Central memory CD8-positive, alpha-beta T cell (primary cell): ENCODE measurements at regions not wholly inside any gene's neighbourhood (a gene's known extent, or its start where the extent isn't known, plus 50 kb on each side); places are given as distances from the start of the nearest gene placed in this dataset.

Source experiments
- ATAC-seq: fragments of 150-1000 bp; cut with Tn5 transposase; replicated peaks from 2 replicates; pipeline ENCODE4 v1.10.0; 2022; ENCODE audit warnings: mild to moderate bottlenecking, moderate FRiP score, moderate number of reproducible peaks; ENCODE audit not compliant: poor library complexity, severe bottlenecking; ENCODE audit errors: extremely low read depth
- DNase-seq, 2 donors: peaks; one replicate each; pipeline ENCODE4 v3.0.0; 2021; ENCODE audit warnings: low spot score in 2 of 2
- H3K27ac Mint-ChIP-seq: one replicate; pipeline ENCODE4 v1.8.0; 2022; ENCODE audit warnings: low read depth, mild to moderate bottlenecking, moderate library complexity, mixed read lengths
- H3K27me3 Mint-ChIP-seq: one replicate; pipeline ENCODE4 v1.8.0; 2022; ENCODE audit warnings: mixed read lengths
- H3K36me3 Mint-ChIP-seq: one replicate; pipeline ENCODE4 v1.8.0; 2022; ENCODE audit warnings: mild to moderate bottlenecking, moderate library complexity, mixed read lengths; ENCODE audit not compliant: insufficient read depth
- H3K4me1 Mint-ChIP-seq: one replicate; pipeline ENCODE4 v1.8.0; 2022; ENCODE audit warnings: mixed read lengths
- H3K4me3 Mint-ChIP-seq: one replicate; pipeline ENCODE4 v1.8.0; 2022; ENCODE audit warnings: mild to moderate bottlenecking, moderate library complexity, mixed read lengths
- H3K9me3 Mint-ChIP-seq: one replicate; pipeline ENCODE4 v1.8.0; 2022; ENCODE audit warnings: mixed read lengths

DNA sequence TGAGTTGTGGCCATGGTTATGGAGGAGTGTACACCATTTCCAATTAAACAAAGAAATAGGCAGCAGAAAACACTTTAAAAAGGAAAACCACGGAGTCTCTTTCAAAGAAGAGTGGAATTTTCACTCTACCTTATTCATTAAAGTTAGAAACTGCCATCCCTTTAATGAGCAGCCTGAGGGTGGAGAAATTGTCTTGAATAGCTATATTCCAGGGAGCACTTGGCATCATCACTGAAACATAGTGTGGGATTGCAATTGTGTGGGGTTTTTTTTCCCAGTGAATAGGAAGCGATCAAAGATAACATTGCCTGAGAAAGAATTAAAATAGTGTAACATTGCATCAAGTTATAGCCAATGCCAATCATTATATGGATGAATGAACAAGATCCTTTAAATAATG, 191.6 kb downstream of the TEX36 start:
- H3K36me3 Mint-ChIP-seq, result no peaks in the 10 kb centered on the region
- ATAC-seq, result no peak
- no peak for DNase-seq
- H3K9me3 Mint-ChIP-seq, result no peaks in the 10 kb centered on the region
- no peaks in the 10 kb centered on the region for H3K4me1 Mint-ChIP-seq
- peaks cover 46% of the 10 kb centered on the region for H3K27me3 Mint-ChIP-seq
- H3K4me3 Mint-ChIP-seq, result no peak overlapping the region
- no peak overlapping the region for H3K27ac Mint-ChIP-seq

DNA sequence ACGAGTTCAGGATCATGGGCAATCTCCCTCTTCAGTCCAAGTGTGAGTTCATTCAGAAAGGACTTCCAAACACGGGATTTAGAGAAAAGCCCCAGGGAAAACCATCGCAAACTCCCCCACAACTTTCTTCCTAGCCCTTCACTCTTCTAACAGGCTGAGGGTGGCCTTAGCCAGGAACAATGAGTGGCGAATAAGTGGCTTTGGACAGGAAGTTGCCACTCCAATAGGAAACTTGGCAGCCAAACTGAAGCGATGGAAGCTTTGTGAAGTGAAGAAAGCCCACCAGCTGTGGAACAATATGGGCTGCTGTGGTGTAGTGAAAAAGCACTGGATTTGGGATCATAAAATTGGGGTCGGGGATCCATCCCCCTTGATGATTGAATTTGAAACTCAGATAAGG, 193.2 kb downstream of the TEX36 start:
- H3K27ac Mint-ChIP-seq, result no peak overlapping the region
- H3K36me3 Mint-ChIP-seq, result no peaks in the 10 kb centered on the region
- no peak for ATAC-seq
- H3K27me3 Mint-ChIP-seq, result peaks cover 42% of the 10 kb centered on the region
- no peaks in the 10 kb centered on the region for H3K4me1 Mint-ChIP-seq
- no peaks in the 10 kb centered on the region for H3K9me3 Mint-ChIP-seq
- no peak overlapping the region for H3K4me3 Mint-ChIP-seq
- no peak for DNase-seq

DNA sequence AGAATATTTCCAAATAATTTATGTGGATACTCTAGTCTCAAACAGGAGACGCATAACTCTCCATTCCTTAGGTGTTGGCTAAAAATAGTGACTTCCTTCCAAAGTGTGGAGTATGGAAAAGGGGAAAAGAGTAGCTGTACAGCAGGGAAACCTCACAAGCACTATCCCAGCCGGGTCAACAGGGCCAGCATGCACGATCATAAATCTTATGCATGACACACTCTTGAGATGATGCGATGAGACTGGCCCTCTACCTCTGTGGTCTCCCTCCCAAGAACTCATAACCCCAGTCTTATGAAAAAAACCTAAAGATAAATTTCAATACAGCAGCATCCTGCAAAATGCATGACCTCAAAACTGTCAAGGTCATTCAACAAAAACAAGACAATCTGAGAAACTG, 197.3 kb downstream of the TEX36 start:
- H3K4me1 Mint-ChIP-seq, result no peaks in the 10 kb centered on the region
- no peak for DNase-seq
- peaks cover 42% of the 10 kb centered on the region for H3K27me3 Mint-ChIP-seq
- no peak overlapping the region for H3K4me3 Mint-ChIP-seq
- no peak overlapping the region for H3K27ac Mint-ChIP-seq
- no peaks in the 10 kb centered on the region for H3K9me3 Mint-ChIP-seq
- no peaks in the 10 kb centered on the region for H3K36me3 Mint-ChIP-seq
- ATAC-seq, result no peak

DNA sequence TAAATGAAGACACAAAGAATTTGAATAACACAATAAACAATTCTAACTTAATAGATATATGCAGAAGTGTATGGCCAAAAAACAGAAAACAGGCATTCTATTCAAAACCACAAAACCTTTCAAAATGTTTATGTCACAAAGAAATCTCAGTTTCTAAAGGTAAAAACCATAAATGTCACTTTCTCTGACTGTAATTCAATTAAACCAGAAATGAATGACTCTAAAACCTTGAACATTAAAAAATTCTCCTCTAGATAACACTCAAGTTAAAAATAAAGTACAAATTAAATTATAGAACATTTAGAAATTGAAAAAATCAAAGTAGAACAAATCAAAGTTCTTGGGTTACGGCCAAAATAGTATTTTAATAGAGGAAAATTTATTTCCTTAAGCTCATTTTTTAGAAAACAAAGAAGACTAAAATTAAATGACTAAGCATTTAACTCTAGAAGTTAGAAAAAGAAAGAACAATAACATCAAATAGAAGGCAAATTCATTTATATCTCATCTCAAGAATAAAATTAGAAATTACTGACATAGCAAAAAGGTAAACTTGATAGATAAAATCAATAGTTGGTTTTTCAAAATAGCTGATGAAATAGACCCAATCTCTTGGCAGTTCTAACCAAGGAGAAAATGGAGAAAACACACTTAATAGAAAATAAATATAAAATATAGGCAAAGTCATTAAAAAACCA, 198.8 kb downstream of the TEX36 start:
- Mint-ChIP-seq H3K9me3 (no peaks in the 10 kb centered on the region), H3K4me3 (no peak overlapping the region), H3K4me1 (no peaks in the 10 kb centered on the region), H3K36me3 (no peaks in the 10 kb centered on the region), H3K27ac (no peak overlapping the region), H3K27me3 (peaks cover 45% of the 10 kb centered on the region)
- no peak for DNase-seq
- ATAC-seq, result no peak

DNA sequence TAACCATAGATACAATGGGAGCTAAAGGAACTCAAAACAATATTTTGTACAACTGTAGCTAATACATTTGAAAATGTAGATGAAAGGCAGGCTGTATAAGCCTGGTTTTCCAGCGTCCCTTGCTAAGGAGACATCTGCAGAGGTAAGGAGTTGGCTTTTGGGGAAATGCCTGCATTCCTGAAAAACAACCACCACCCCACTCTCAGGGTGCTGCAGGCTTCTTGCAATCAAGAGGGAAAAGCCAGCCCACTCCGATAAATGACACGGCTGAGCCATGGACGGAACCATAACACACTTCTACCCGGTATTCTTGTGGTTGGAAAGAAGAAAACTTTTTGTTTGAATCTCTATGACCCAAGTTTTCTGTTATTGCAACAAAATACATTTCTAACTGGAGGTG, 200.3 kb downstream of the TEX36 start:
- ATAC-seq (no peak), DNase-seq (no peak)
- H3K27me3 Mint-ChIP-seq, result peaks cover 44% of the 10 kb centered on the region
- H3K27ac Mint-ChIP-seq, result no peak overlapping the region
- H3K36me3 Mint-ChIP-seq, result no peaks in the 10 kb centered on the region
- no peaks in the 10 kb centered on the region for H3K4me1 Mint-ChIP-seq
- no peak overlapping the region for H3K4me3 Mint-ChIP-seq
- no peaks in the 10 kb centered on the region for H3K9me3 Mint-ChIP-seq

DNA sequence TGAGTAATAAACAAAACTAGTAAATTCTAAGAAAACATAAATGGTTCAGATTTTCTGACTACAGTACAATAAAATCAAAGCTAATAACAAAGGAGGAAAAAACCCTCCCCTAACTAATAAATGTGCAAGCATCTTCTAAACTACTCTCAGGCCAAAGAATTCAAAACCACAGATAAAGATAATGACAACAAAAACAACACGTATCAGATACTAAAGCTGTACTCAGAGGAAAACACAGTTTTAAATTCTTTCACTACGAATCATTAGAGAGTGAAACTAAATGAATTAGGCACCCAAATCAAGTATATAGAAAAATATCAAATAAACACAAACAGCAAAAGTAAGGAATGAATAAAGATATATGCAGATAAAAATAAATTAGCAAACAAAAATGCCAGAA, 200.9 kb downstream of the TEX36 start:
- no peaks in the 10 kb centered on the region for H3K4me1 Mint-ChIP-seq
- no peaks in the 10 kb centered on the region for H3K36me3 Mint-ChIP-seq
- H3K27ac Mint-ChIP-seq, result no peak overlapping the region
- DNase-seq (no peak), ATAC-seq (no peak)
- H3K4me3 Mint-ChIP-seq, result no peak overlapping the region
- peaks cover 44% of the 10 kb centered on the region for H3K27me3 Mint-ChIP-seq
- no peaks in the 10 kb centered on the region for H3K9me3 Mint-ChIP-seq

DNA sequence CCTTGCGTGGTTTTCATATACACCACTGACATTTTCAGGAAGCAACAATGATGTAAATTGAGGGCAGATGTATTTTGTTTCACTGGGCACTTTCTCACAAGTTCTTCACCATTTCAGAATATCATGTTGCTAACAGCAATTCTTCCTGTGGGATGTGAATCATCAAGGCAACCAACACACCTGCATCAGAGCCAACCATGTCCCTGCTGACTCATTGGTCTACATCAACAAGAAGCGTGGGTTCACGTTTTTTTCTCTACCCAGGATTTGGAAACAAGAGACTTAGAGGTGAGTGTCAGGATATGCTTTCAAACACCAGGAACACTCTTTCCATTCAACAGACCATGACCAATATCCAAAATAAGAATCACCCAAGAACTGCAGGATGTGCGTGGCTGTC, 203.9 kb downstream of the TEX36 start:
- Mint-ChIP-seq H3K27ac (no peak overlapping the region), H3K36me3 (no peaks in the 10 kb centered on the region), H3K27me3 (peaks cover 58% of the 10 kb centered on the region), H3K4me3 (no peak overlapping the region), H3K4me1 (no peaks in the 10 kb centered on the region), H3K9me3 (no peaks in the 10 kb centered on the region)
- DNase-seq, result no peak
- no peak for ATAC-seq

DNA sequence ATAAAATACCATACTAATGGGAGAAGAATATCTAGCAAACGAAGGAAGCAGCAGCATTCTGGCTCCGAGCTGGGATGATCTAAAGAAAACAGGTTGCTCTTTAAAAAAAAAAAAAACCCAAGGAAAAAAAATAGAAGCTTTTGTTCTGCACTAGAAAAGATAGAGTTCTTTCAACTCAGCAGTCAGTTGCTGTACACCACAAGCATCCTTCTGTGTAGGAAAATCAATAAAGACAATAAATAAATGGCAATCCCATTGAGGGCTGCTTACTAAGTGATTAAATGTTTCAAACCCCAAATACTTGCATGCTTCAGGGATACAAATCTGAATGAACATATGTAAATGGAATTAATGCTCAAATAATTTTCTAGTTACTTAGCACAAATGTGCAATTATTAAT, 207.1 kb downstream of the TEX36 start:
- no peak for DNase-seq
- H3K4me1 Mint-ChIP-seq, result no peaks in the 10 kb centered on the region
- H3K4me3 Mint-ChIP-seq, result no peak overlapping the region
- no peak overlapping the region for H3K27ac Mint-ChIP-seq
- no peak for ATAC-seq
- peaks cover 2% of the 10 kb centered on the region for H3K36me3 Mint-ChIP-seq
- no peaks in the 10 kb centered on the region for H3K9me3 Mint-ChIP-seq
- H3K27me3 Mint-ChIP-seq, result peaks cover 44% of the 10 kb centered on the region

DNA sequence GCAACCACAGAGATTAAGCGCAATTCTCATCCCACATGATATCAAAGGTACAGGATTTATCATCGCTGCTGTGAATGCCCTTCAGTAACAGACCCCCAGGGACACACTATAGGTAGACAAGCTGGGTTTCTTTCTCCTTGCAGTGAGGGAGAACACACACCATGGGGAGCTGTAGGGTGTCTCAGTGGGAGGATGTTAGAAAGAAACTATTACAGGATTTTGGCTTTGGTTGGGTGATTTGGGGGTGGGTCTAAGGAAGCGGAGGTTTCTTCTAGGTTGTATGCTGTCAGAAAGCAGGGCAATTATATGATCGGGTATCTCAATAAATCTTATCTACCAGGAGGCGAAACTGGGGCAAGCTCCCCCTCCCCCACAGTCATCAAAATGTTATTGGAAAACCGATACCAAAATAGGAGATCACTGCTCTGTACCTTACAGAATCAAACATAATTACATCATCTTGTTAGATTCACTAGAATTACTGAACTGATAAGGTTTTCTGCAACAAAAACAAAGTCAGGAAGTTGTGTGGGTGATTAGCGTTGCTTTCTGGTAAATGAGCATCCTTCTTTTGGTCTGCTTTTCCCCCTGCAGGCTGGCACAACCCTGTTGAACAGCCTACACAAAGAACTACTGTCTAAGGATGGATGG, 209.7 kb downstream of the TEX36 start:
- no peaks in the 10 kb centered on the region for H3K4me1 Mint-ChIP-seq
- ATAC-seq (no peak), DNase-seq (no peak)
- peaks cover 32% of the 10 kb centered on the region for H3K27me3 Mint-ChIP-seq
- no peak overlapping the region for H3K4me3 Mint-ChIP-seq
- H3K9me3 Mint-ChIP-seq, result no peaks in the 10 kb centered on the region
- no peak overlapping the region for H3K27ac Mint-ChIP-seq
- peaks cover 2% of the 10 kb centered on the region for H3K36me3 Mint-ChIP-seq

DNA sequence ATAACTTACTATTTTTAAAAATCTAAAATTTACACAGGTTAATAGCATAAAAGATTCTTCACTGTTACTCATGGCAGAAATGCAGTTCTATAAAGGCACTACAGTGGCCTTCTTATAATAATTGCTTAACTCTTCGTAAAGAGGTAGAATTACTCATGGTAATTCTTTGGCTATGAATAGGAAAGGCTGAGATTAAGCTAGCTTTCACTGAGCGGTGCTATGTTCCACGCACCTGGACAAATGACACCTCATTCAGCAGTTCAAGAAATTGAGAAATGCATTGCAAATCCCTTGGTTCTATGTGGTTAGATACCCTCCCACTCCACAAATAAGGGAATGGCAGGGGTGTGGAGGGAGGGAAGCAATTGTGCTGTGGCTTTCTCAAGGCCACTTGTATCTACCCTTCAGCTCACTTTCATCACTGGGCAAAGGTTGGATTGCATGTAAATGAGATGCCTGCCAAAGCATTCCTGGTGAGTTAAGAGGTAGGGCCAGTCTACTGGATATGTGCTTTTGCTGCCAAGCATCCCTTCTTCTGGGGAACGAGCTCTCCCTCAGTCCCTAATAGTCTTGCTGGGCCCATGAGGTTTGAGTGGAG, 210.9 kb downstream of the TEX36 start:
- Mint-ChIP-seq H3K4me1 (no peaks in the 10 kb centered on the region), H3K27ac (no peak overlapping the region), H3K36me3 (peaks cover 2% of the 10 kb centered on the region), H3K9me3 (no peaks in the 10 kb centered on the region), H3K4me3 (no peak overlapping the region), H3K27me3 (peaks cover 39% of the 10 kb centered on the region)
- no peak for DNase-seq
- ATAC-seq, result no peak

DNA sequence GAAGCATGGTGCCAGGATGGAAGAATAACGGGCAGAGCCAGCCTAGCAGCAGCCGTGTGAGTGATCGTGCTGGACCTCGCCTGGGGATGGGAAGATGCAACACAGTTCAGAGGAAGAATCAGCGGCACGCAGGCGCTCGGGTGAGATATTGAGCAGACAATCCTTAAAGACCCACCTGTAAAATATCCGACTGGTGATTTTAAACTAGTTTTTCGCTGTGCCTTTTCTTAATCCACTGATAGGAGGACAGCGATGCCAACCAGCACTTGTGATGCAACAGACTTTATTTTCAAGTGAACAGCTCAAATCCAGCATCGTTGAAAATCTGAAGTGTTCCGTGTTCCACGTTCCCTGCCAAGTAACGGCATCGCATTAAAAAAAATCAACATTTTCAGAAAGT, 214.7 kb downstream of the TEX36 start:
- Mint-ChIP-seq H3K4me1 (no peaks in the 10 kb centered on the region), H3K36me3 (peaks cover 4% of the 10 kb centered on the region), H3K4me3 (no peak overlapping the region), H3K9me3 (no peaks in the 10 kb centered on the region), H3K27ac (no peak overlapping the region), H3K27me3 (peaks cover 26% of the 10 kb centered on the region)
- no peak for ATAC-seq
- DNase-seq, result no peak

DNA sequence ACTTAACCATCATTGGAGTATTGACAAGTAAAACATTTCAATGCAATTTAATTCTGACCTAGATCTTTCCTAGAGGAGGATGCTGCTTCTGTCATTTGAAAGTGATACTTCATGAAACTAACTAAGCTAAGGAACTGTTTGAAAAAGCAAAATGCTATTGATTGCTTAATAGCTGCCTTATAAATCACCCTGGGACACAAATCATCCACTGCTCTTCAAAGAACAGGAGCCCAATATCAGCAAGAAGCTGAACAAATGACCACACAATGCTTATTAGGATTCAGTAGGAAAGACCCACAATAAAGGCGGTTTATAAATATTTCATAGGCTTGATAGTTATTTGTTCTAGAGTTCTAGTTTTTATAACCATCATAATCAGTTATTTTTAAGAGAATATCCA, 216.3 kb downstream of the TEX36 start:
- Mint-ChIP-seq H3K4me3 (no peak overlapping the region), H3K4me1 (no peaks in the 10 kb centered on the region), H3K27me3 (peaks cover 26% of the 10 kb centered on the region), H3K27ac (no peak overlapping the region), H3K36me3 (peaks cover 4% of the 10 kb centered on the region), H3K9me3 (no peaks in the 10 kb centered on the region)
- no peak for DNase-seq
- no peak for ATAC-seq

DNA sequence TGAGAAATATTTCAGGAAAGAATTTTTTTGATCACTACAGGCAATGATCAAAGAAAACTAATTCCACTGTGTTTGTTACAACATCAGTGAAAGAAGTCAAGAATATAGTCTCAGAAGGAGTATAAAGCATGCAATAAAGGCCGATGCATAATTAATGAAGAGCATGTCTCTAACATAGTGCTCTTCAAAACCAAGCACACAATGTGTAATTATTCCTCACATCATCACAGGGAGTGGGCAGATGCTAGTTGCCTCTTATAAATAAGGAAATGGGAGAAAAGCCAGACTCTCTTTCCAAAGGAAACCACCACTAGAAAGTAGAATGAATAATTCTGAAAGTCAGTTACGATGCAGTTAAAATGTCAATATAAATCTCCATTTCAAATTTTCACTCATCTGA, 220.1 kb downstream of the TEX36 start:
- H3K9me3 Mint-ChIP-seq, result no peaks in the 10 kb centered on the region
- DNase-seq (no peak), ATAC-seq (no peak)
- peaks cover 2% of the 10 kb centered on the region for H3K36me3 Mint-ChIP-seq
- H3K27ac Mint-ChIP-seq, result no peak overlapping the region
- no peaks in the 10 kb centered on the region for H3K4me1 Mint-ChIP-seq
- no peak overlapping the region for H3K4me3 Mint-ChIP-seq
- peaks cover 8% of the 10 kb centered on the region for H3K27me3 Mint-ChIP-seq
